Sigmoid colon (tissue), 3 donors: ENCODE measurements at regions not wholly inside any gene's neighbourhood (a gene's known extent, or its start where the extent isn't known, plus 50 kb on each side); places are given as distances from the start of the nearest gene placed in this dataset.

Experiments
- POLR2A ChIP-seq, 2 donors: fragments of 450-650 bp; IDR thresholded peaks; one replicate each; pipeline ENCODE4 v1.6.1; 2016; ENCODE audit warnings: antibody characterized with exemption in 2 of 2, mild to moderate bottlenecking in 2 of 2, moderate library complexity in 2 of 2
- TF ChIP-seq, protein P1 (sequence below), 4 experiments: fragments of 450-650 bp in 3 of 4; fragments of 200-600 bp in 1 of 4; IDR thresholded peaks; one replicate each; pipeline ENCODE4 v1.5.1; 2016 to 2019; ENCODE audit warnings: antibody characterized with exemption in 4 of 4, mild to moderate bottlenecking in 3 of 4, moderate library complexity in 2 of 4

GRCh38 chr5:4220016-4220415 is 624.4 kb downstream of the IRX1 start:
- TF ChIP-seq, protein P1, sequence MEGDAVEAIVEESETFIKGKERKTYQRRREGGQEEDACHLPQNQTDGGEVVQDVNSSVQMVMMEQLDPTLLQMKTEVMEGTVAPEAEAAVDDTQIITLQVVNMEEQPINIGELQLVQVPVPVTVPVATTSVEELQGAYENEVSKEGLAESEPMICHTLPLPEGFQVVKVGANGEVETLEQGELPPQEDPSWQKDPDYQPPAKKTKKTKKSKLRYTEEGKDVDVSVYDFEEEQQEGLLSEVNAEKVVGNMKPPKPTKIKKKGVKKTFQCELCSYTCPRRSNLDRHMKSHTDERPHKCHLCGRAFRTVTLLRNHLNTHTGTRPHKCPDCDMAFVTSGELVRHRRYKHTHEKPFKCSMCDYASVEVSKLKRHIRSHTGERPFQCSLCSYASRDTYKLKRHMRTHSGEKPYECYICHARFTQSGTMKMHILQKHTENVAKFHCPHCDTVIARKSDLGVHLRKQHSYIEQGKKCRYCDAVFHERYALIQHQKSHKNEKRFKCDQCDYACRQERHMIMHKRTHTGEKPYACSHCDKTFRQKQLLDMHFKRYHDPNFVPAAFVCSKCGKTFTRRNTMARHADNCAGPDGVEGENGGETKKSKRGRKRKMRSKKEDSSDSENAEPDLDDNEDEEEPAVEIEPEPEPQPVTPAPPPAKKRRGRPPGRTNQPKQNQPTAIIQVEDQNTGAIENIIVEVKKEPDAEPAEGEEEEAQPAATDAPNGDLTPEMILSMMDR (IDR thresholded peaks at IDR 0.05): no peak
- no peak for TF ChIP-seq POLR2A (IDR thresholded peaks at IDR 0.05)
